Stimulated activated CD4-positive, alpha-beta T cell treated with anti-CD3 and anti-CD28 coated beads, Interleukin-12 subunit alpha, Interleukin-12 subunit beta, amount 100 ng/mL, for 4 hours (primary cell): ENCODE measurements at regions not wholly inside any gene's neighbourhood (a gene's known extent, or its start where the extent isn't known, plus 50 kb on each side); places are given as distances from the start of the nearest gene placed in this dataset.

ENCODE experiments used
- DNase-seq: peaks from one replicate; pipeline ENCODE4 v3.0.0-alpha.2; 2020

DNA sequence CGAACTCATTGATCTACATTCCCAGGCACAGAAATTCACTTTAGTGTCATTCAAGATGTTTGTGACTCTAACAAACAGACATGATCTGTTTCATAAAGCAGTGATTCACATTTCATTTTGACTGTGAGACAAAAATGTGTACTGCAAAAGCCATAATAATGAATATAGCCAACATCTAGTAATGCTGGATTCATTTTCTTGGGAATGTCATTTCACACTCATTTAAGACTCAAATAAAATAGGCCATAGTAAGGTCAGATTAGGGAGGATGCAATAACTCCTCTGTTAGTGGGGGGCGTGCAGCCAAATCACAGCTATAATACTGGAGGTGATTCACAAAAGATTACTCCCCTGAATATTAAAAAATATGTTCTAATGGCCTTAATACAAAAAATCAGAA is 566.6 kb upstream of the ZWINT start:
- DNase-seq = no peak

DNA sequence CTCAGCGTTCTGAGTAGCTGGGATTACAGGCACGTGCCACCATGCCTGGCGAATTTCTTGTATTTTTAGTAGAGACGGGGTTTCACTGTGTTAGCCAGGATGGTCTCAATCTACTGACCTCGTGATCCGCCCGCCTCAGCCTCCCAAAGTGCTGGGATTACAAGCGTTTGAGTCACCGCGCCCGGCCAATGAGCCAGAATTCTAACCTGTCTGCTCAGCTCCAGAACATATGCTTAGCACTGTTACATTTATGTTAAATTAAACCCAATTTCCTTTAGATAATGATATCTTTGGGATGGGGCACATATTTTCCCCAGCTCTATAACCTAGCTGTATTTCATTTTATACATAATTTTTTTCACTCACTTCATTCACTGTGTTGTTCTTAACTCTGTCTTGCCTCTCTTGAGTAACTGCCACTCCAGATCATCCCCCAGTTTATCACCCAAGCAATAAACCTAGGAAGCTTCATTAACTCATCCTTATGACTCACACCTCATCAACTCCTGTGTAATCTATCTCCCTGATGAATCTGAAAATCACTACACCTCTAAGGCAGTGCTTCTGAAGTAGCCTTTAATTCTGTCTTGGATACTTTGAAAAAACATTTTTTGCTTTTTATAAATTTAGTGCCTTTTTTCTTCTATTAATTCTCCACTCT is 559.7 kb upstream of the ZWINT start:
- no peak for DNase-seq

DNA sequence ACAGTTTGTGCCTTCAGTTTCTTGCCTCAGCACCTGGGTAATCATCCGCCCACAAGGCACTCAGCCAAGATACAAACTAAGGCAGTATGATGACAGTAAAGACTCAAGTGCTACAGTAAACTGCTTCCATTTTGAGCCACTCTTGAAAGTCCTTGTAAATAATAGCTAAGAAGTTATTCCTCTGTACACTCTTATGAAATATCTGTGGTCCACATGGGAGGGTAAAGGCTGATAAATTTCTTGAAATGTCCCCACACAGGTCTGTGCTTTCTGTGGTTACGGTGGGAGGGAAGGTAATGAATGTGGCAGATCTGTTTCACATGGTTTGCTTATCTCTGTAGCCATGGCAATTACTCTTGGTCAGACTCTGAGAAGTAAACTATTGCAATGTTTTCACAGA is 551.0 kb upstream of the ZWINT start:
- no peak for DNase-seq

DNA sequence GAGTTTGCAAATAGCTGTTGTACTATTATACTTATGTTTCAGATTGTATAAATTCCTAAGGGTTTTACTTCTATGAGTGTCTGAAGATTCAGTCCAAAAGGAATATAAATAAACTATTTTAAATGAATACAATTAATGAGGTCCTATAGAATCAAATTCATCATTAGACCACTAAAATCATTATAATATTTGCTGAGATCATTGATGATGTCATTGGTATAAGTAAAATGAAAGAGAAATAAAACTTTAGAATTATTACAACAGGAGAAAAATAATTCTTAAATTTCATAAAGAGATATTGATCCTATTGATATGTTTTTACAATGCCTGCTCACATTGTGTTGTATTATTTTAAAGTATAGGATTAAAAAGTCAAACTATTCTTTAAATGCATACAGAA is 544.0 kb upstream of the ZWINT start:
- DNase-seq = no peak

DNA sequence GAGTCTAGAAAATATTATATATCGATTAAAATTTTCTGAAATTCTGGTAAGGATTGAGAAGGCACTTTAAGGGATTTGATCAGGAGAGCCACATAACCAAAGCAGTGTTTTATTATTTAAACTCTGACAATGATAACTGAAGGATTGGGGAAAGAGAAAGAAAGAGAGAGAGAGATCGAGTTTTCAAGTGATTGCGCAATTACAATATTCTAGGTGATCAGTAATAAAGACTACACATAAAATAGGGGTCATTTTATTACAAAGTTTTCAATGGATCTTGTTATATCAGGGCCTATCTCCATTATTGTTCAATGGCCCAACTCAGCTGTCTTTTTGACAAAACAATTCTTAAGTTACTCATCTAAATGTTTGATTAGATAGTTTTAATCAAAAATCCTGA is 541.5 kb upstream of the ZWINT start:
- DNase-seq = no peak

DNA sequence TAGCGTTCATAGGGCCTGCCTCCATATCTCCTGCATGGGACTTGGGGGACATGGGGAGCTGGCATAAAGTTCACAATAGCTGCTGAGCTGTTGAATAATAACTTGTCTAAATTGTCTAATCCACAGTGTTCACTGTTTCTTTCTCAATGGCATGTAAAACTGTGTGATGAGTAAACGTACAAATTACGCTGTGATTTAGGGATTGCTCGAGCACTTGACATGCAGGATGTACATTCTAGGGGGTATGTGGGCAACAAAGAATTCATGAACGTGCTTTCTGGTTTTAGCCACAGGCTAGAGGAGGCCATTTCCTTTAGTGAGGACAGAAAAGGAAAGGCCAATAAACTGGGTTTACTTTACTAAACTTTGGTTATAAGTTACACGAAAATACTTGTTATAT is 534.2 kb upstream of the ZWINT start:
- no peak for DNase-seq

DNA sequence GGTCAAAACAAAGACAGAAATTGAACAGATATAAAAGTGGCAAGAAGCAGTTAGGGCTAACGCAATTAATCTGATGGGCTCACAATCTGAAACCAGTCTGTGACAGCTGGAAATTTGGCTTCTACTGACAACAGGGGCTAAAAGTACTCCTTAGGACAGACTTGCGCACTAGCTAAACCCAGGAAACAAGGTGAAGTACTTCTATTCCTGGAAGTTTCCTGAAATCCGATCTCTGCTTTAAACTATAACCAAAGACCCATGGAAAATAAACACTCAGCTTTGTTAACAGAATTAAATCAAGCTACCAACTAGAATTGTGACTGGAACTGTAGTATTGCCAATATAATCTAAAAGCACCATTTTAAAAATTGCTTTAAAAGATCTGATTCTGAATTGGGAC is 520.2 kb upstream of the ZWINT start:
- DNase-seq = no peak

DNA sequence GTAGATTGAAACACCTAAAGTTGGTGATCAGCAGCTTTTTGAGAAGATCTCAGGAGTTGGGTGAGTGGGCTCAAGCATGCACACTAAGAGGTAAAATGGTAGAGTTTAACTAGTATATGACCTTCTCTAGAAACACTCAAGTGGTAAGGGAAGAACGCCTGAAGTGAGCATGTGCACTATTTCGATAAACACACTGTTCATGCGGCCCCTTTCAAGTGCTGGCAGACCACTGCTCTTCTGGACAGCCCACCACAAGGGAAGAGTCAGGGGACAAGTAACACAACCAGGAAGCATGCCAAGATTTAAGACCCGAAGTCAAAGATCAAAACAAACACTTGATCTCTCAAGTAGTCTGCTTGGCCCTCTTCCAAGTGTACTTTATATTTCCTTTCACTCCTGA is 519.5 kb upstream of the ZWINT start:
- no peak for DNase-seq

DNA sequence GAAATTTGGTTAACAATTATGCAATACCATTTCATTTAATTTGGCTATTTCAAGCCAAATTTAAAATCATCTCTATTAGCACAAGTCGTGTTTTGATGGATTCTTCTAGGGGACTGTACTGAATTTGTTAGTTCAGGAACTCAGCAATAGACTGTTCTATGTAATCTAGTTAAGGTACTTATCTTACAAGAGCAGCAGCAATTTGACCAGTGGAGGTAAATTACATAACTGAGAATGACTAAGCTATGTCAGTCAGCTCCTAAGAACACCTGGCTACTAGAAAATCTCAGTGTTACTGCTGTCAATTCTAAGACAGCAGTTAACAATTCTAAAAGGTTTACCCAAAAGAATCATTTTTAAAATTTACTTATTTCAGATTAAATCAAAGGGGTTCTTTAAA is 513.9 kb upstream of the ZWINT start:
- DNase-seq = no peak

DNA sequence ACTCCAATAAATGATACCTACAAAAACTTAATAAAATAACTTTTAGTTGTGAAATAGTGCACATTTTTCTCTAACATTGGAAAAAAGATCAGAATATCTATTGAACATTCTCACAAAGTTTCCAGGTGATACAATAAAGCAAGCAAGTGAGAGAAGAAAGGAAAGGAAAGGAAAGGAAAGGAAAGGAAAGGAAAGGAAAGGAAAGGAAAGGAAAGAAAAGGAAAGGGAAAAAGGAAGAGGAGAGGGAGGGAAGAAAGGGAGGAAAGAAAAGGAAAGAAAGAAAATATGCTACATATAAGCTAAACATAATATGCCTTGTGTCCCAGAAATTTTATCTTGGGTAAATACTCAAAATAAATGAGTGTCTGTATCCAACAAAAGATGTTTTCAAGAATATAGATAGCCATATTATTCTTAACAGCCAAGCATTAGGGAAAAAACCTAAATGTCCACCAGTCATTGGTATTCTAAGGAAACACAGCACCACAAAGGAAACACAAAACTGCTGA is 510.2 kb upstream of the ZWINT start:
- no peak for DNase-seq

DNA sequence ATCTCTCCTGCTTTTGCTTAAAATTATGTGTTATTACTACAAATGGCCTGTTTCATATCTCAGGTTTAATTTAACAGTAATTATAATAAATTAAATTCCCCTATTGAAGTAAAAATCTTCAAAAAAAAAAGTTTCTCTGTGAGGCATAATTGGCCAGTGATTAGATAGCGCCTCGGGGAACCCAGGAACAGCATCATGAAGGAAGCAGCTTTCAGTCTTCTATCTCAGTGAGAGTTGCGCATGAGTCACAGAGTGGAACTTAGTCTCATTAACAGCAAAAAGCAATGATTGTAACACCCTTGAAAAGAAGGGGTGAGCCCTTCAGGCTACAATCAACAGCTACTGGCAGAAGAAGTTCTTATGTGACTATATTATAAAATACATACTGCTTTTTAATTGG is 506.2 kb upstream of the ZWINT start:
- DNase-seq = no peak

DNA sequence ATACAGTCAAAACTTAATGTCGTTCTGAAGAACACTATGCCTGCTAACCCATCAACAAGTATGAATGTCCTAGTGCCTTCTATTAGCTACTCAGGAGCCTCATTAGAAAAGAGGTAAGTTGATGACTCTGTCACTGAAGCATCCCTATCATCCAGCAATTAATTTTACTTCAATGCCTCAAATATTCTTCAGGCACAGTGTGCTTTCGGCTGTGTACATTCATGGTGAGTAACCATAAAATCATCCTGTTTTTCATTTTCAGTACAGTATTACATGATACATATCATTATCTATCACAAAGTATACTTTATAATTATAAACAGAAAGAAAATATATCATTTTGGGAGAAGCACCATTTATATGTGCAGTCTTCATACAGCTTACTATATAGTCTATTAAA is 495.5 kb upstream of the ZWINT start:
- DNase-seq = no peak

DNA sequence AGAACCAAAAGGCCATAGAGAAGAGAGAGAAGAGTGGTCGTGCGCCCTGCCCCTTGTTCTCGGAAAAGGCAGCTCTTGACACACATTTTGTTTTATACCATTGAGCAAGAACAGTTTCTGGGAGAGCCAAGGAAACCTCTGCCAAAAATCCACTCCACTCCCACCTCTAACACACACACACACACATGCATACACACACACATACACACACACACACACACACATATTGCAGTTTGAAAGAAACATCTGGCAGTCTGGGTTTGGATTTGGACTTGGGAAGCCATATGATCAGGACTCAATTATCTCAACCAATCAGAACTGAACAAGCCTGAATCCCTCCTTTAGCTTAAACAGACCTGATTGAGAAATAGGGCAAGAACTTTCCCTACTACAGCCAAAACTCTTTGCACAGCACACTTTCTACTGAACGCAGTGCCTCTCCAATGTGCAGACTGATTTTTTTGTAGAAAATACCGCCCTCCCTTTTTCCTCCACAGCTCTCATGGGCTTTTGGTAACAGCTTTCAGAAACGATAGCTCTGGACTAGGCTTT is 484.0 kb upstream of the ZWINT start:
- DNase-seq = no peak

DNA sequence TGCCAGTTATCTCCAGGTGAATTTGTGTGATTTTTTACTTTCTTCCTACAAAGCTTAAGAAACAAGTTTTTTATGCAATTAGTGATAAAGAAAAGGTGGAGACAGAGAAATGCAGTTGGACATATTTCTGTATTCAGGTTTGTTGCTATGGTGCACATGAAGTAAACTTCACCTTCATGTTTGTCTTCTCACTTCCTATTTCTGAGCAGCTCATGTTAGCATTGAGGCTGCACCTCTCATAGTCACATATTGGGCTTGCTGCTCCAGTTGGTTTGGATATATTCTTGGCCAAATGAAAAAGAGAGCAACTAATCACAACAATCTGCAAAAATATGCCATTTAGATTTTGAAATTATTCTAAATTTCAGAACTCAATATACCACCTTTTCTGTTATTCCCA is 475.6 kb upstream of the ZWINT start:
- no peak for DNase-seq

DNA sequence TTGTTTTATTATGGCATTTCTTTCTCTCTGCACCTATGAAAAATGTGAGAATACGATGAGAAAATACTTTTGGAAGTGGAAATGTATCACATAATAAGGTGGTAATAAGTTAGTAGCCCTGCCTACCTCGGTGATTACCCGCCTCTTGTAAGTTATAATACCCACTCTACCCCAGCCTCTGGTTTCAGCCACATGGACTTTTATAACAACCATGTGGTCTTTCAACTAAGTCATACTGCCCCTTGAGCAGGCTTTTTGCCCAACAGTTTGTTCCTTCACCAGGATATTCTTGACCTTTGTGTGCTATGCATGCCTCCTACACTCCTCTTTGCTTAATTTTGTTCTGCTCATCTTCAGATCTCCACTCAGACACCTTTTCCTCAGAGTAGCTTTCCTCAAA is 470.6 kb upstream of the ZWINT start:
- DNase-seq = no peak

DNA sequence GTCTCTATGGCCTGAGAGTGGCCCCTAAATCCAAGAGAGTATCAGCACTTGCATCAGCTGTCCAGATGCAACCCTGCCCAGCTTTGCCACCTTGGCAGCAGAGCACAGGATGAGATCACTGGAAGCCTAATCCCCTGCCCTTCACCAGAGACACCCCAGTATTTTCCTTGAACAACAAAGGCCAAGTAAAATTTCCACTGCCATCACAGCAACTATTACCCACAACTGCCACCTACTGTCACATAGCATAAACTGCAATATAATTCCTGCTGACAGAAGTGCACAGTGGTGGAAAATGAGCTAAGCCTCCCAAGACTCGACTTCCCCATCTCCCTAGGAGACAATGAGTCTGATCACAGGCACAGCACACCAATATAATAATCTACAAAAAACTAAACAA is 462.8 kb upstream of the ZWINT start:
- no peak for DNase-seq

DNA sequence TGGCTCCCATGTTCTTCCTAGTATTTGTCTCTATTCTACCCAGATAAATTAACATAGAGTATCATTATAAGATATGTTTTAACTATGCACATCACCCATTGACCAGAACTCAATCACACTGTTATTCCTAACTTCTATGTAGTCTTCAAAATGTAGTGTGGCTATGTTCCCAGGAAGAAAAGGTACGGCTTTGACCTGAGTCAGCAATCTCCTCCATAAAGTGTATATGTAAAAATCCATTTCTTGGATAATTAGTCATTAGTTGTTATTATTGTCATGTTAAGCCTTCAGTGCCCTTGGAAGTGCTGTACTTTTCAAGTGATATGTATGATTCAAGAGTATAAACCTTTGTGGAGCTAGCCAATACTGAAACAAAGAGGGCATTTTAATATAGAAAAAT is 444.0 kb upstream of the ZWINT start:
- no peak for DNase-seq

DNA sequence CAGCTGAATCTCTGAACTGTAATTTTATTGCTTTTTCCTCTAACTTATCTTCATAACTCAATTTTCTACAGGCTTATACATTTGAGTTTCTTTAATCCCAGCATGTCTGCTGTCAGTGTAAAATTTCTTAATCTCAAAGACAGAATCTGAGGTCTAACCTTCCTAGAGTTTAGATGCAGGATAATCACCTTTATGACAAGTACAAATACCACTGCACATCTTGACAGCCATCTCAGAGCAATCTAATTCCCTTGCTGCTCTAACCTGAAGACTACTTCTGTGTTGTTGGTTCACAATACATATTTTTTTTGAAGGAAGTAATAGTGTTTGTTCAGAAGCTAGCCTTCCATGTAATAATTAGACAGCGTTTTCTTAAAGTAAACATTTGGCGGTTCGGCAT is 424.2 kb upstream of the ZWINT start:
- no peak for DNase-seq

DNA sequence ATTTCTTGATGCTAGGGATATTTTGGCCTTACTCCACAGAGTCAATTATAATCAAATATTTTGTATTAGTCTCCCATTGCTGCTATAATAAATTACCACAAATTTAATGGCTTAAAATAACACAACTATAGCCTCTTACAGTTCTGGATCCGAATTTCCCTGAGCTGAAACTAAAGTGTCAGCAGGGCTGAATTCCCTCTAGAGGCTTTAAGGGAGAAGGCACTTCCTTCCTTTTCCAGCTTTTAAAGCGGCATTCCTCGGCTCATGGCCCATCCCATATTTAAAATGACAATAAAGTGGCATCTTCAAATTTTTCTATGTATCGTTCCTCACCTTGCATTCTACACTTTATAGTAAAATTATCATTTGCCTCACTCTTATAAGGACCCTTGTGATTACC is 421.4 kb upstream of the ZWINT start:
- DNase-seq = no peak

DNA sequence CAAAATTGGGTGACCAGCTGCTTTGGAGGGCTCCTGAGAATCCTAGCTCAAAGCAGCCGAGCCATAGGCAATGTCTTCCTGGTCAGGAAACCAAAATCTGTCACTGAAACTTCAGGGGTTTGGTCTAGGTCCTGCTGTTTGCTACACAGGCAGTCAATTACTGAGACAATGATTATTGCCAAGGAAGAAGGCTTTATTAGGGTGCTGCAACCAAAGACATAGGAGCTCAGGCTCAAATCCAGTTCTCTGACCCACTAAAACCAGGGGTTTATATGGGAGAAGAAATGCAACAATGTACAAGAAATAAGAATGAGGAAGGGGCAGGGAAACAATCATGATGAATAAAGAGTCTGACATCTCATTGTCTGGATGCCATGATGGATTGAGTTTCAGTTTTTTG is 410.3 kb upstream of the ZWINT start:
- DNase-seq = no peak

DNA sequence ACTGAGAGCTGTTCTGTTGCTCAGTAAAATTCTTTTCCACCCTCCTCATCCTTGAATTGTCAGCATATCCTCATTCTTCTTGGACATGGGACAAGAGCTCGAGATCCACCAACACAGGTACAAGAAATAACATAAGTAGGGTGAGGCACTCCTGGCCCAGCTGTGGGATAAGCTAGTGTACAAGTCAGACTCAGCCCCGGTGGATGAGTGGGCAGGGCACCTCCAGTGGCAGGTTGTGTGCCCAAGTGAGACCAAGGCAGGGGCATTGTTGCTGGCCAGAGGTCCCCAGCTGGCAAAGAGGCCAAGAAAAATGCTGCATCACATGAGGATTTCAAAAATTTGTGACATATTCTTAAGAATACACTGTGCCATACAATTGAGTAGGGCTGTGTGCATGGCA is 402.0 kb upstream of the ZWINT start:
- no peak for DNase-seq

DNA sequence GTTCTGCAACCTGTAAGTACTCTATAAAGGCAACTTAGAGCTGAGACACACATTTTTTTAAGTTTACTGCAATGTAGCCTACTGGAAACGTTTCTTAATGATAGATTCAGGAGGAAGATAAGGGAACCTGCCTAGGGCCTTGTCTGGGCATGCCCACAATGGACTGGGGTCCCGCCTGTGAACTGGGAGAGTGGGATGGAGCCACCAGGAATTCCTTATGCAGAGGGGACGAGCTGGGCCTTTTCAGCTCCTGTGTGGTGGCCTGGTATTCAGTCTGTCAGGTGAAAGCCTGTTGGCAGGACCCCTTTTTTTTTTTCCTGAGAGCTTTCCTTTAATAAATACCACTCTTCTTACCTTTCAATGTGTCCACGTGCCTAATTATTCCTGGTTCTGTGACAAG is 384.4 kb upstream of the ZWINT start:
- no peak for DNase-seq

DNA sequence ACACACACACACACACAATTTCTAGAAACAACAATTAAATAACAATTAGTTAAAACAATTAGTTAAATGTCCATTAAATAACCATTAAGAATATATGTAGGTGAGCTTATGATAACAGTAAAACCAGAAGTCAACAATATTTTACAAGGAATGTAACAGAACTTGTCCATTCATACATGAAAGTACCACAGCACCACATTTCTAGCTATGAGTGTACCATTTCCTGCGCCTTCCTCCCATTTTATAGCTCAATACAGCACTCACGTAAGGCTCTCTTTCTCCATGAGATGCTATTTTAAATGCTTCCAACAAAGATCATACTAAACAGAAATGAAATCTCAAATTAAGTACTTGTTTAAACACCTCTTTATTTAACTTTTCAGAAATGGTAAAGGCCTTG is 367.3 kb upstream of the ZWINT start:
- no peak for DNase-seq

DNA sequence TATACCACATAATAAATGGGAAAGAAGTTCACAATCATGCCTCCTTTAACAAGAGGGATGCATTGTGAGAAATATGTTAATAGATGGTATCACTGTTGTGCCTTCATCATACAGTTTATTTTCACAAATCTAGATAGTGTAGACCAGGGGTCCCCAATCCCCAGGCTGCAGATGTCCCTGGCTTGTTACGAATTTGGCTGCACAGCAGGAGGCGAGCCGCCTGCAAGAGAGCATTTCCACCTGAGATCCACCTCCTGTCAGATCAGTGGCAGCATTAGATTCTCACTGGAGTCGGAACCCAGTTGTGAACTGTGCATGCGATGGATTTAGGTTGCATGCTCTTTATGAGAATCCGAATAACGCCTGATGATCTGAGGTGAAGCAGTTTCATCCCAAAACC is 361.9 kb upstream of the ZWINT start:
- no peak for DNase-seq

DNA sequence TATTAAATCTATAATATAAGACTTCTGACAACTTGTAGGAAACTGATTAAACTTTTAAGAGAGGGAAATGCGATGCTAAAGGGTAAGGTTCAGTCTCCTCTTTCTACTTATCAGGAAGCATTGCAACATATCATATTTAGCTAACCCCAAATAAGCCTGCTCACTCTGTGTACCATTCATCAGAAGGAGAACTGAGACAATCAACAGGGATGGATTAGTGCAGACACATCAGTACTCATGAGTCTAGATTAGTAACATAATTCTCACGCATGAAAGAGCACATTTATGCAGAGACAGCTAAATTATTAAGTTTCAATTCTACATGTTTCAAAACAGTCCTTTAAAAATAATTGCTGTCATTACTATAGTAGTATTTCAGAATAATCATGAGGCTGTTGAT is 354.2 kb upstream of the ZWINT start:
- no peak for DNase-seq
